K562 (cell line): ENCODE measurements at regions not wholly inside any gene's neighbourhood (a gene's known extent, or its start where the extent isn't known, plus 50 kb on each side); places are given as distances from the start of the nearest gene placed in this dataset.

Experiments
- ATAC-seq: fragments of 200-7000 bp; cut with Tn5 transposase; 3 replicates; pipeline ENCODE4 v1.9.1; 2020; ENCODE audit warnings: moderate library complexity
- BruUV-seq: library from RNA; stranded (reverse); fragments of 400-500 nt; replicated peaks from 2 replicates; lab custom pipeline; 2021; lab: Mats Ljungman, UMichigan
- CTCF ChIA-PET: fragments of 300-600 bp; formaldehyde crosslinking; extraction: SDS; loops from one replicate; lab custom pipeline; 2021; ENCODE audit warnings: low intra/inter-chr PET ratio; lab: Yijun Ruan, JAX
- POLR2A ChIA-PET: fragments of 300-600, 350-650 bp; sonication (Branson Sonifier 250); formaldehyde crosslinking; extraction: SDS; loops from one replicate; lab custom pipeline; 2021; ENCODE audit warnings: antibody characterized with exemption, inconsistent platforms; lab: Yijun Ruan, JAX
- DNase-seq, 4 experiments: peaks; one replicate each; pipeline versions ENCODE4 v3.0.0 to v3.0.0-alpha.2; 2011 to 2018; ENCODE audit warnings: low spot score in 3 of 4, mixed read lengths in 3 of 4; ENCODE audit errors: extremely low read depth in 1 of 4
- FAIRE-seq: peaks from 2 replicates; lab custom pipeline; 2011; peaks lifted over from hg19 to GRCh38; lab: Jason Lieb, UNC
- H2AFZ ChIP-seq: 2 replicates; pipeline ENCODE4 v1.6.0; 2011; ENCODE audit warnings: low read depth, low read length, control low read depth, inconsistent platforms
- H3K27ac ChIP-seq: fragments of 200-600 bp; 3 replicates; pipeline ENCODE4 v1.8.0; 2011; ENCODE audit warnings: low read depth, mild to moderate bottlenecking, control low read depth, inconsistent platforms, low read length, moderate library complexity, mixed read lengths; ENCODE audit errors: extremely low read depth
- H3K27me3 ChIP-seq, 2 experiments: fragments of 300-600 bp in 1 of 2; 2 replicates in 1 of 2; 3 replicates in 1 of 2; pipeline versions ENCODE4 v1.6.0 to v1.8.0; 2011; ENCODE audit warnings: inconsistent platforms in 2 of 2, low read length in 2 of 2, mild to moderate bottlenecking in 1 of 2, mixed read lengths in 1 of 2, moderate library complexity in 1 of 2; ENCODE audit not compliant: control insufficient read depth in 2 of 2, insufficient read depth in 2 of 2
- H3K36me3 ChIP-seq: fragments of 300-600 bp; 3 replicates; pipeline ENCODE4 v1.8.0; 2011; ENCODE audit warnings: mild to moderate bottlenecking, low read length, inconsistent platforms; ENCODE audit not compliant: control insufficient read depth, insufficient read depth
- H3K4me1 ChIP-seq, 2 experiments: fragments of 200-600 bp in 1 of 2; replicated peaks in 1 of 2; 2 replicates in 1 of 2; 3 replicates in 1 of 2; pipeline versions ENCODE4 v1.5.1 to v1.8.0; 2011; ENCODE audit warnings: inconsistent platforms in 2 of 2, low read length in 2 of 2, mild to moderate bottlenecking in 1 of 2, mixed read lengths in 1 of 2, moderate library complexity in 1 of 2; ENCODE audit not compliant: control insufficient read depth in 2 of 2, insufficient read depth in 2 of 2
- H3K4me2 ChIP-seq: 2 replicates; pipeline ENCODE4 v1.6.1; 2011; ENCODE audit warnings: low read length, control low read depth, inconsistent platforms, mixed read lengths; ENCODE audit not compliant: insufficient read depth
- H3K4me3 ChIP-seq: fragments of 200-600 bp; sonication (generic), shearing (Covaris generic); 2 replicates; pipeline ENCODE4 v1.5.1; 2016; ENCODE audit warnings: control low read depth, inconsistent platforms
- H3K79me2 ChIP-seq: fragments of 200-600 bp; 3 replicates; pipeline ENCODE4 v1.8.0; 2011; ENCODE audit warnings: low read length, inconsistent platforms; ENCODE audit not compliant: control insufficient read depth, insufficient read depth
- H3K9ac ChIP-seq, 2 experiments: 2 replicates each; pipeline versions ENCODE4 v1.6.0 to v1.6.1; 2011; ENCODE audit warnings: low read depth in 2 of 2, low read length in 2 of 2, control low read depth in 1 of 2, inconsistent platforms in 1 of 2, mild to moderate bottlenecking in 1 of 2, mixed read lengths in 1 of 2; ENCODE audit not compliant: insufficient read depth in 1 of 2
- H3K9me1 ChIP-seq: one replicate; pipeline ENCODE4 v1.6.0; 2011; ENCODE audit warnings: inconsistent platforms, mild to moderate bottlenecking, low read length, moderate library complexity; ENCODE audit not compliant: control insufficient read depth, insufficient read depth
- H3K9me3 ChIP-seq: replicated peaks from 2 replicates; pipeline ENCODE4 v1.5.1; 2011; ENCODE audit warnings: low read depth, low read length, inconsistent platforms; ENCODE audit not compliant: control insufficient read depth, insufficient read depth
- H4K20me1 ChIP-seq: replicated peaks from 2 replicates; pipeline ENCODE4 v1.6.1; 2011; ENCODE audit warnings: low read length, inconsistent platforms, mixed read lengths; ENCODE audit not compliant: control insufficient read depth, insufficient read depth
- CEBPB ChIP-seq: fragments of 450-650 bp; IDR thresholded peaks from 2 replicates; pipeline ENCODE4 v1.6.1; 2016; ENCODE audit warnings: missing genetic modification characterization, missing compliant biosample characterization
- EGR1 ChIP-seq: fragments of 450-650 bp; conservative IDR thresholded peaks from 2 replicates; pipeline ENCODE4 v1.6.1; 2017; ENCODE audit warnings: mild to moderate bottlenecking
- HNRNPK ChIP-seq: fragments of 200-400 bp; formaldehyde crosslinking; IDR thresholded peaks from one replicate; pipeline ENCODE4 v1.6.1; 2018; ENCODE audit warnings: mild to moderate bottlenecking, low read depth, low read length; ENCODE audit not compliant: poor library complexity, severe bottlenecking
- RAD51 ChIP-seq: fragments of 450-650 bp; IDR thresholded peaks from 2 replicates; pipeline ENCODE4 v1.7.1; 2016; ENCODE audit warnings: low read depth, mild to moderate bottlenecking, borderline replicate concordance
- RBM14 ChIP-seq: fragments of 200-400 bp; formaldehyde crosslinking; IDR thresholded peaks from 2 replicates; pipeline ENCODE4 v1.6.1; 2018; ENCODE audit warnings: low read depth, mild to moderate bottlenecking, low read length, moderate library complexity, borderline replicate concordance; ENCODE audit not compliant: insufficient read depth
- SMAD3 ChIP-seq: fragments of 450-650 bp; formaldehyde crosslinking; conservative IDR thresholded peaks from 2 replicates; pipeline ENCODE4 v1.4.0; 2020; ENCODE audit warnings: mild to moderate bottlenecking
- SPI1 ChIP-seq: IDR thresholded peaks from 2 replicates; pipeline ENCODE4 v1.6.1; 2011; ENCODE audit warnings: low read depth, low read length, control low read depth, borderline replicate concordance
- SRSF7 ChIP-seq: fragments of 200-400 bp; formaldehyde crosslinking; optimal IDR thresholded peaks from 2 replicates; pipeline ENCODE3; 2017; ENCODE audit warnings: mild to moderate bottlenecking, low read depth, low read length
- ZNF217 ChIP-seq: sonication (generic); formaldehyde crosslinking; IDR thresholded peaks from 2 replicates; pipeline ENCODE4 v1.8.0; 2022; ENCODE audit warnings: mild to moderate bottlenecking, missing genetic modification reagents
- ZSCAN32 ChIP-seq: fragments of 450-650 bp; formaldehyde crosslinking; IDR thresholded peaks from 2 replicates; pipeline ENCODE4 v1.4.0; 2020; ENCODE audit warnings: mild to moderate bottlenecking, moderate library complexity
- WGBS: fragments of 100-300 bp; shearing (Covaris generic); methylation state at CpG from one replicate; pipeline ENCODE4 v1.1.6; 2016; ENCODE audit warnings: low coverage, mixed read lengths; ENCODE audit not compliant: insufficient coverage; ENCODE audit errors: missing lambda C conversion rate; 5-methylcytosine and 5-hydroxymethylcytosine counted together
- in situ Hi-C: fragments of 300-500 bp; cut with MboI; formaldehyde crosslinking; loops from 4 replicates; pipeline ENCODE4 v1.15.0; 2018; ENCODE audit warnings: inconsistent platforms, mixed read lengths
- intact Hi-C: fragments of 100-400 bp; cut with micrococcal nuclease; formaldehyde crosslinking; loops from 2 replicates; pipeline ENCODE4 v1.14.2; 2022
- TF ChIP-seq, protein P1 (sequence below): fragments of 450-650 bp; IDR thresholded peaks from 2 replicates; pipeline ENCODE4 v1.6.1; 2016
- TF ChIP-seq, protein P2 (sequence below): sonication (generic); formaldehyde crosslinking; IDR thresholded peaks from 2 replicates; pipeline ENCODE4 v1.5.0; 2020; ENCODE audit warnings: missing genetic modification reagents

DNA sequence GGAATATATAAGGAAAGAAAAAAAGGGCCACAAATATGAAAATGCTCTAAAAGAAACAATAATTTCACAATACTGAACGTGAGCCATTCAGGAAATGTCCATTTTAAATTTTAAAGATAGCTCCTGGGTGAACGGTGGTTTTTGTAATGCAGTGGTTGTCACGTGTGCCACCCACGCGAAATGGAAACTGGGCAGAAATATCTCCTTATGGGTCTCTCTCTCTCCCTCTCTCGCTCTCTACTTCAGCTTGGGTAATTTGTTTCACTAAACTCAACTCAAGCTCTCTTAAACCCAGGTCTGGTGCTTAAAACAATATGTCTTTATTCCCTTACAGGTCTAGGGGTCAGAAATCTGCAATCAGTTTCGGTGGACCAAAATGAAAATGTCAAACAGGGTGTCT lies 150.8 kb downstream of the OR2B2 start:
- peak overlapping the region; percentile 10; the same call in 1 of the 2 replicates for H2AFZ ChIP-seq
- POLR2A ChIA-PET: interaction anchor here (0.6 to 2.9 kb wide), 3 partner anchors 9 to 46 kb away, joined by 3 to 13 read pairs (median 3); no protein-coding TSS in a partner anchor

DNA sequence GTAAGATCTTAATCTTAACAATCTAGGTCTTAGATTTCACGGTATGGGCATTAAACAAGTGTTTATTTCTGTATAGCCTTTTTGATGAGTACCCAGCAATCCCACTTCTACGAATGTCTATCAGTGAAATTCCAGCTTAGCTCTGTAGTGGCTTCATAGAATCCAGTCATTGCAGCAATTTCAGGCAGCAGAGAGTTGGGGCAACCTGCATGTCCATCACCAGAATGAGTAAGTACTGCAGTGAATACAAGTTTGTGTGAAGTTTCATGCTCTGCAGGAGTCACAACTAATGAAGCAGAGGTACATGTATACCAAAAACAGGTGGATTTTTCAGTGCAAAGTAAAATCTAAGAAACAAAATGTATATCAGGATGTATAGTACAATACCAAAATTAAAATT lies 151.7 kb downstream of the OR2B2 start:
- no peak overlapping the region for H3K4me3 ChIP-seq
- ChIA-PET CTCF (no interaction called here), POLR2A (interaction anchor here (0.7 to 2.9 kb wide), 9 partner anchors 8 to 79 kb away, joined by 3 to 13 read pairs (median 5); a partner anchor contains a TSS)
- H3K4me2 ChIP-seq: no peak overlapping the region
- in situ Hi-C loops (no loop called here), intact Hi-C loops (no loop called here)
- no peak overlapping the region for H3K27ac ChIP-seq
- no peaks in the 10 kb centered on the region for H3K36me3 ChIP-seq
- peak in 1 of 4 experiments; percentile 4 for DNase-seq
- no peaks in the 10 kb centered on the region for H4K20me1 ChIP-seq
- peak overlapping the region; percentile 36 for H2AFZ ChIP-seq
- no peak for TF ChIP-seq RBM14
- no peak for TF ChIP-seq ZSCAN32 (CRISPR knock-in tag)
- TF ChIP-seq SPI1: no peak
- no peak for TF ChIP-seq SRSF7
- TF ChIP-seq SMAD3 (CRISPR knock-in tag): no peak
- TF ChIP-seq ZNF217 (CRISPR knock-in tag): no peak
- TF ChIP-seq, protein P1, sequence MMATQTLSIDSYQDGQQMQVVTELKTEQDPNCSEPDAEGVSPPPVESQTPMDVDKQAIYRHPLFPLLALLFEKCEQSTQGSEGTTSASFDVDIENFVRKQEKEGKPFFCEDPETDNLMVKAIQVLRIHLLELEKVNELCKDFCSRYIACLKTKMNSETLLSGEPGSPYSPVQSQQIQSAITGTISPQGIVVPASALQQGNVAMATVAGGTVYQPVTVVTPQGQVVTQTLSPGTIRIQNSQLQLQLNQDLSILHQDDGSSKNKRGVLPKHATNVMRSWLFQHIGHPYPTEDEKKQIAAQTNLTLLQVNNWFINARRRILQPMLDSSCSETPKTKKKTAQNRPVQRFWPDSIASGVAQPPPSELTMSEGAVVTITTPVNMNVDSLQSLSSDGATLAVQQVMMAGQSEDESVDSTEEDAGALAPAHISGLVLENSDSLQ: 0 out of 2 replicates have a peak, but pooled peaks have one; percentile 4
- TF ChIP-seq, all 486 proteins: peak for 1
- no peaks in the 10 kb centered on the region for H3K27me3 ChIP-seq
- no peaks in the 10 kb centered on the region for H3K9me3 ChIP-seq
- H3K4me1 ChIP-seq: peaks cover 14 to 20% of the 10 kb centered on the region in 2 experiments; a peak in 4 of 5 replicates
- BruUV-seq: no TSS peak
- 34% methylated on average over 2 of the region's 2 CpGs for WGBS
- no peak overlapping the region for H3K9ac ChIP-seq
- H3K9me1 ChIP-seq: no peaks in the 10 kb centered on the region
- ATAC-seq (no peak), FAIRE-seq (no peak)
- H3K79me2 ChIP-seq: no peaks in the 10 kb centered on the region

More for the DNA sequence above, 150.8 kb downstream of the OR2B2 start:
- Histone ChIP-seq H3K27me3 (no peaks in the 10 kb centered on the region), H3K9me3 (no peaks in the 10 kb centered on the region), H3K4me1 (peaks cover 14 to 20% of the 10 kb centered on the region in 2 experiments; a peak in 4 of 5 replicates), H3K9me1 (no peaks in the 10 kb centered on the region), H4K20me1 (no peaks in the 10 kb centered on the region), H3K79me2 (no peaks in the 10 kb centered on the region), H3K4me2 (no peak overlapping the region), H3K4me3 (no peak overlapping the region), H3K27ac (no peak overlapping the region), H3K9ac (no peak overlapping the region), H3K36me3 (no peaks in the 10 kb centered on the region)
- WGBS: 42% methylated on average over 7 of the region's 7 CpGs
- in situ Hi-C loops: no loop called here
- peak; percentile 82 for TF ChIP-seq EGR1
- TF ChIP-seq RAD51: peak; percentile 37; the same call in 1 of the 2 replicates
- no peak for TF ChIP-seq HNRNPK
- TF ChIP-seq, protein P2, sequence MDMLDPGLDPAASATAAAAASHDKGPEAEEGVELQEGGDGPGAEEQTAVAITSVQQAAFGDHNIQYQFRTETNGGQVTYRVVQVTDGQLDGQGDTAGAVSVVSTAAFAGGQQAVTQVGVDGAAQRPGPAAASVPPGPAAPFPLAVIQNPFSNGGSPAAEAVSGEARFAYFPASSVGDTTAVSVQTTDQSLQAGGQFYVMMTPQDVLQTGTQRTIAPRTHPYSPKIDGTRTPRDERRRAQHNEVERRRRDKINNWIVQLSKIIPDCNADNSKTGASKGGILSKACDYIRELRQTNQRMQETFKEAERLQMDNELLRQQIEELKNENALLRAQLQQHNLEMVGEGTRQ: peak; percentile 50
- peak; percentile 23; the same call in 1 of the 2 replicates for TF ChIP-seq CEBPB (tag)
- BruUV-seq: no TSS peak
- peak in 2 of 4 experiments; percentile 3 to 5 for DNase-seq
- FAIRE-seq: no peak
- ATAC-seq: no peak
- intact Hi-C loops: no loop called here
- CTCF ChIA-PET: no interaction called here
